Fibroblast of lung (primary cell): ENCODE measurements at regions not wholly inside any gene's neighbourhood (a gene's known extent, or its start where the extent isn't known, plus 50 kb on each side); places are given as distances from the start of the nearest gene placed in this dataset.

Source experiments
- CTCF ChIP-seq, 2 donors: IDR thresholded peaks in 1 of 2; conservative IDR thresholded peaks in 1 of 2; 1 replicate in 1 of 2; 2 replicates in 1 of 2; pipeline ENCODE4 v1.5.1; 2011 to 2012; ENCODE audit warnings: low read length in 2 of 2, control low read depth in 1 of 2, inconsistent platforms in 1 of 2, low read depth in 1 of 2, mild to moderate bottlenecking in 1 of 2
- EZH2 ChIP-seq: IDR thresholded peaks from 2 replicates; pipeline ENCODE4 v1.5.1; 2012; ENCODE audit warnings: low read length, control low read depth, mild to moderate bottlenecking; ENCODE audit errors: missing control alignments

GRCh38 chr3:46086083-46086437, 58.8 kb upstream of the XCR1 start:
- no peak for TF ChIP-seq CTCF (conservative IDR thresholded peaks at IDR 0.05 in 1 of 2, IDR thresholded peaks at IDR 0.05 in 1 of 2; ENCODE audit: low read depth in 1 of 2, low read length in 2 of 2)
- no peak for TF ChIP-seq EZH2
